ENCODE measurements at regions not wholly inside any gene's neighbourhood (a gene's known extent, or its start where the extent isn't known, plus 50 kb on each side); places are given as distances from the start of the nearest gene placed in this dataset.

- DNase-seq (ENCODE audit: low spot score), result no peak
- no peak overlapping the region for H3K27ac ChIP-seq
- no peaks in the 10 kb centered on the region for H3K9me3 ChIP-seq
- ATAC-seq (ENCODE audit: insufficient number of reproducible peaks, low FRiP score, low read depth), result no peak
- no peaks in the 10 kb centered on the region for H3K36me3 ChIP-seq
- no peaks in the 10 kb centered on the region for H3K27me3 ChIP-seq (replicated peaks; ENCODE audit: insufficient read depth)
- no peak overlapping the region for H3K4me3 ChIP-seq
- no peaks in the 10 kb centered on the region for H3K4me1 ChIP-seq (ENCODE audit: control insufficient read depth in 1 of 2, low read depth in 2 of 2)
- no peak for TF ChIP-seq CTCF (IDR thresholded peaks at IDR 0.05)
Observed at GRCh38 chr5:44446399-44446798, 57.2 kb upstream of the FGF10 start.

- Histone ChIP-seq H3K27me3 (replicated peaks; ENCODE audit: insufficient read depth) (no peaks in the 10 kb centered on the region), H3K9me3 (no peaks in the 10 kb centered on the region), H3K4me3 (no peak overlapping the region), H3K36me3 (no peaks in the 10 kb centered on the region), H3K4me1 (ENCODE audit: control insufficient read depth in 1 of 2, low read depth in 2 of 2) (no peaks in the 10 kb centered on the region), H3K27ac (no peak overlapping the region)
- TF ChIP-seq CTCF (IDR thresholded peaks at IDR 0.05), result no peak
- ATAC-seq (ENCODE audit: insufficient number of reproducible peaks, low FRiP score, low read depth), result no peak
- DNase-seq (ENCODE audit: low spot score), result no peak
Observed at GRCh38 chr5:44443172-44443571, 54.0 kb upstream of the FGF10 start.

GRCh38 chr5:44441460-44441859 is 52.2 kb upstream of the FGF10 start:
- Histone ChIP-seq H3K27me3 (replicated peaks; ENCODE audit: insufficient read depth) (no peaks in the 10 kb centered on the region), H3K9me3 (no peaks in the 10 kb centered on the region), H3K4me3 (no peak overlapping the region), H3K4me1 (ENCODE audit: control insufficient read depth in 1 of 2, low read depth in 2 of 2) (no peaks in the 10 kb centered on the region), H3K27ac (no peak overlapping the region), H3K36me3 (no peaks in the 10 kb centered on the region)
- no peak for TF ChIP-seq CTCF (IDR thresholded peaks at IDR 0.05)
- no peak for ATAC-seq (ENCODE audit: insufficient number of reproducible peaks, low FRiP score, low read depth)
- DNase-seq (ENCODE audit: low spot score), result no peak

- H3K9me3 ChIP-seq, result no peaks in the 10 kb centered on the region
- H3K27ac ChIP-seq, result no peak overlapping the region
- H3K4me1 ChIP-seq (ENCODE audit: control insufficient read depth in 1 of 2, low read depth in 2 of 2), result no peaks in the 10 kb centered on the region
- TF ChIP-seq CTCF (IDR thresholded peaks at IDR 0.05), result no peak
- H3K36me3 ChIP-seq, result no peaks in the 10 kb centered on the region
- no peaks in the 10 kb centered on the region for H3K27me3 ChIP-seq (replicated peaks; ENCODE audit: insufficient read depth)
- DNase-seq (ENCODE audit: low spot score), result no peak
- H3K4me3 ChIP-seq, result no peak overlapping the region
- no peak for ATAC-seq (ENCODE audit: insufficient number of reproducible peaks, low FRiP score, low read depth)
Observed at GRCh38 chr5:44440186-44440585, 51.0 kb upstream of the FGF10 start.

Data from thoracic aorta (tissue), 2 donors.